GM18511 (cell line): ENCODE measurements at regions not wholly inside any gene's neighbourhood (a gene's known extent, or its start where the extent isn't known, plus 50 kb on each side); places are given as distances from the start of the nearest gene placed in this dataset.

Experiments used
- ATAC-seq: cut with Tn5 transposase; IDR thresholded peaks from one replicate; pipeline ENCODE4 v1.9.1; 2021; ENCODE audit warnings: mild to moderate bottlenecking, moderate library complexity; ENCODE audit not compliant: unreplicated experiment

DNA sequence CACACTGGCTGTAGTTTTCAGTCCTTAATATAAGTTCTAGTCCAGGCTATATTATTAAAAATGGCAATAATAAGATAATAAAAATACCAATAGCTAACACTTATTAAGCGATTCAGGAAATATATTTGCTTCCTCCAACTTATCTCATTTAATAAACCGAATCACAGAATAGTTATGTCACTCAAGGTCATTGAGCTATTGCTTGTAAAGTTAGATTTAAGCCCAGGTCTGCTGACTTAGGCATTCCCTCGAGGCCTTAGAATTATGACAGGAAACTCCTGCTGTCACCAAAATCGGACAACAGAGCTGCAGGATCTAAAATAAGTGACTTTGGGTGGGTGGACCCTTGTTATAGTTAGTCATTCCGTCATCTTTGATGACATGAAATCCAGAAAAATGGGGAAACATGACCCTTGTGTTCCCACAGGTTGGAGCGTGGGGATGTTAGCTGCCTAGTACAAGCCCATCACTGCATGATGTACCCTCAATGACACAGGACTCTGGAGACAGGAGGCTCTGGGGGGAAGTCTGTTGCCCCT is 181.3 kb upstream of the PHYHIPL start:
- ATAC-seq, result no peak

- ATAC-seq, result peak; percentile 34
These were observed 180.4 kb upstream of the PHYHIPL start for GRCh38 chr10:58996063-58996462.

- ATAC-seq, result no peak
These were observed 179.6 kb upstream of the PHYHIPL start for GRCh38 chr10:58996866-58997265.

- ATAC-seq, result no peak
These were observed 177.3 kb upstream of the PHYHIPL start for GRCh38 chr10:58998924-58999713.

DNA sequence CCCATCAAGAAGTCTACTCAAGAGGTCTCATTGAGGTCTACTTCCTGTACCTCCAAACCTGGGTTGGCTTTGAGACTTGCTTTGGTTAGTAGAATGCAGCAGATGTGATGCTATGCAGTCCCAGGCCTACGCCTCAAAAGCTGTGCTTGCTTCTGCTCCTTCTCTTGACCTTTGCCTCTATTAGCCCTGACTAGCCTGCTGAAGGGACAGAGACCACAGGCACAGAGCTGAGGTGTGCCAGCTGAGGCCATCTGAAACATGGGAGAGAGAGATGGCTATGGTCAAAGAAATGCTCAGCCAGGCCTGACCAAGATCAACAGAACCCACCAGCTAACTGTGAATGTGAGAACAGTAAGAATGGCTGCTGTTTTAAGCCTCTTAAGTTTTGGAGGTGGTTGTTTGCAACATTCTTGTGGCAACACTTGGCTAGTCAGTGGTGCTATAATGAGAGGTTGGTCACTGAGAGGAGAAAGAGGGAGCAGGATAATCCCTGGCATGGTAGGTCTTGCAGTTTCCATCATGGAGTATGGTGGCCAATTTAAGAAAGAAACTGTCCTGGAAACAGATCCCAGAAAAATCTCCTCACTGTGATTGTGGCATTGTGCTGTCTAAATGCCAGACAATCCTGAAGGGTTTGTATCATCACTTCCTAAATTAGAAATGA is 176.1 kb upstream of the PHYHIPL start:
- ATAC-seq, result no peak

DNA sequence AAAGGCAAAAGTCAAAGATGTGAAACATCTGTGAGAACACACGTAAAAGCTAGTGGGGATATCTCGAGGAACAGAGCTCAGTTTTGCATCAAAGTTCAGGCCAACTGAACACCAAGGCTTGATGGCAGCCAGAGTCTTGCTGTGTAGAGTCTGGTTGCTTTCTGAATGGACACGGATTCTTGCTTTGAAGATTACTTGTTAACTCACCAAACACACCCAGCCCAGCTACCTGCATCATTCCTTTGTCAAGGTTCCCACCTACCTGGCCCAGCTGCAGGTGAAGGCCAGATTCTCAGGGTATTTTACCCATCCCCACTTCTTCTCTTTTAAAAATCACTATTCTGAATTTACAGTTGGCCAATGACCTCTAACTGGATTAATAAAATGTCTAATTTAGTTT is 174.4 kb upstream of the PHYHIPL start:
- ATAC-seq, result no peak

DNA sequence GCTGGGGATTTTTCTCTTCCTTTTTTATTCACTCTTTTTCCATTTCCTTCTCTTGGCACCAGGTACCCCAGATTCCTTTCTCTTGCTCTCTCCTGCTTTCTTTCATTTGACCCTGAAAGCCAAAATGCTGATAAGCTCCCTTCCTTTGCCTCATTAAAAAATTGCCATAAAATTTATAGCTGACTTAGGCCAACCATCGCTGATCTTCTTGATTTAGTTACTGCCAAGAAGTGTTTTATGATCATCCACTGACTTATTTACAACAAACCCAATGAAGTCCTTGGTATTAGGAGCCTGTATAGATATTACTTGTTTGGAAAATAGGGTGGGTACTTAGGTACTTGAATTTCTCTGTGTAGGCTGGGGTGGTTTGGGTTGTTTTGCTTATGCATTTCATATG is 173.2 kb upstream of the PHYHIPL start:
- ATAC-seq, result no peak

DNA sequence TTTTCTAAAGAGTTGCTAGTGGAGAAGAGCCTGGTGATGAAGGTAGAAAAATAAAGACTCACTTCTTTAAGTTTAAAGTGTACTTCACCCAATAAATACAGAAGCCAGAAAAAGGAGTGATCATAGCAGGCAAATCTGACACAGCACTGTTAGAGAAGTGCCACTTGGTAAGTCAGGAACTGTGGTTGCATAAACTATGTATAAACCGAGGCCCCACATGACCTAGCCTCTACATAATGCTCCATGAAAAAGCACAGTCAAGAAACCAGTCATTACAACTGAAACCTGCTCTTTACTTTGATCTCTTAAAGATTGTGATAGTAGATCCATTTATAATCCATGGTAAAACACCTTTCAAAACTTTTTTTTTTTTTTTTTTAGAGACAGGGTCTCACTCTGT is 172.1 kb upstream of the PHYHIPL start:
- no peak for ATAC-seq

DNA sequence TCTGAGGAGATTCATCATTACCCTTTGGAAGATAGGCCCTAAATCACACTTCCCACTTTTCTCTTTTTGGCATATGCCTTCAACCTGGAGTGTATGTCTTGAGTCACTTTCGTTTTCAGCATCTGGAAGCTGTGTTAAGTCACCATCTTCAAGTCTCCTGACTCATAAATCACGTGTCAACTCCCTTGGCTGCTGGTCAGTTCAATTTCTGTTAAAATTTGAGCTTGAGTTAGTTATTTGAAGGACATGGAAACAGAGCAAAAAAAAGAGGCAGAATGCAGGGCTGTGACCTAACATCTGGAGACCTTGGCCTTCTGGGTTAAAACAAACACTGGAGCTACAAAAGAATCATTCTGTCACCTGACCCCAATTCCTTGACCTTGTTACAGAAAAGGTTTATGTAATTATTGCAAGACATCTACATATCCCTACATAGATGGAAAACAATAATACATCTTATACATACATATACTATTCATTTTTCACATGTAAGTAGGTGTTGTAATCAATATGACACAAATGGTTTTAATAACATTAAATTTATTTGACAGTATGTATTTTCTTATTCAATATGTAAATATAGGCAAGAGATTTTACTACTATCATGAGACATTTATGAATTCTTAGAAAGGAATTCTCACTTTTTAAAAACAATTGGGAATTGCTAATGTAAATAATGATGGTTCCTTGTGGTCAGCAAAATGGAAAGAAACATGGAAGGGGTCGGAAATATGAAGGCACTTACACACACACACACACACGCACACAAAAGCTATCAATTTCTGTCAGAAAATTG is 169.7 kb upstream of the PHYHIPL start:
- peak; percentile 49 for ATAC-seq

- ATAC-seq, result peak; percentile 57
These were observed 169.0 kb upstream of the PHYHIPL start for GRCh38 chr10:59007307-59008025.

- ATAC-seq, result no peak
These were observed 168.0 kb upstream of the PHYHIPL start for GRCh38 chr10:59008452-59008851.

GRCh38 chr10:59011972-59012632 is 164.3 kb upstream of the PHYHIPL start:
- ATAC-seq, result no peak

DNA sequence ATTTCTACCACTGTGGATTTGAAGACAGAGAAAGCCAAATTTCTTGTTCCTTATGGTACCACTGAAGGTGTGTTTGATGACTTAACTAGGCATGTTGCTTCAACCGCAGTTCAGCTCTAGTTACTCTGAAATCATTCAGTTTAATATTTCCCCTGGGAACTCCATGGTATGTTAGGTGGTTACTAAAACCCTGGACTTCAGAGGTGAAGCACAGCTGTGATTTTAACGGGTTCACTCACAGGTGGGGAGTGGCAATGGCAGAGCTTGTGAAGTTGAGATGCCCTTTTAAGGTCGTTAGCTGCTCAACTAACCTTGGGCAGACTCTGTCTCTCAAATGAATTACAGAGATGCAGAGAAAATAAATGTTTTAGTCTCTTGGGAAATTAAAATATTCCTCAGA is 163.6 kb upstream of the PHYHIPL start:
- ATAC-seq, result no peak

GRCh38 chr10:59016043-59016442 is 160.4 kb upstream of the PHYHIPL start:
- no peak for ATAC-seq

DNA sequence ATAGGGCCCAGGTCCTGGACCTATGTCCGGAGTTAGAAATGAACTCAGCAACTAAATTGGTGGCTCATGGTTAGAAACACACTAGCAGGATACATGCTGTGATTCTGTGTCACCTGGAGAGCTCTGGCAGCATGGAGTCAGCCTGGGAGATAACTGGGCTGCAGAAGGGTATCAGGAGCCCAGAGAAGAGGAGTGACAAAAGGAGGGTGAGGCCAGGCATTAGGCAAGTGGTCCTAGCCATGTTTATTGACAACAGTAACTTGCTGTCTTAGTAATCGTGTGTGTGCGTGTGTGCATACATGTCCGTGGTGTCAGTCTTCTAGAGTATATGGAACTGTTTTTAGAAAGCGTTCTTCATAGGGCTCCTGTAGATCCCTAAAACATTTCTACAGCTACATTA is 157.5 kb upstream of the PHYHIPL start:
- no peak for ATAC-seq

- ATAC-seq, result no peak
These were observed 156.8 kb upstream of the PHYHIPL start for GRCh38 chr10:59019603-59020002.

DNA sequence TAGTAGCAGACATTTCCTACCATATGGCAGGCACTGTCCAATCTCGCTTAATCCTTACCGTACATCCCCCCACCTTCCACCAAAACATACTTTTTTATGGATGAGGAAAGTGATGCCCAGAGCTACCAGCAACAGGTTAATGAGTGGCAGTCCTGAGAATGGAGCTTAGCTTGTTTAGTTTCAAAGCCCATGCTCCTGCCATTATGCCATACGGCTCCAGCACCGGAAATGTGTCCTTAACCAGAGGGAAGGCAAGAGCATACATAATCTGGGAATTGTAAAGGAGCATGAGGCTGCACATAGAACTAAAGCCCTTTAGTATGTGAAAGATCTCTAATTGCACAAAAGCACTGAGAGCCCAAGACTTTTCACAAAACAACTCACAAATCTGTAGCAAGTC is 155.9 kb upstream of the PHYHIPL start:
- ATAC-seq, result no peak

DNA sequence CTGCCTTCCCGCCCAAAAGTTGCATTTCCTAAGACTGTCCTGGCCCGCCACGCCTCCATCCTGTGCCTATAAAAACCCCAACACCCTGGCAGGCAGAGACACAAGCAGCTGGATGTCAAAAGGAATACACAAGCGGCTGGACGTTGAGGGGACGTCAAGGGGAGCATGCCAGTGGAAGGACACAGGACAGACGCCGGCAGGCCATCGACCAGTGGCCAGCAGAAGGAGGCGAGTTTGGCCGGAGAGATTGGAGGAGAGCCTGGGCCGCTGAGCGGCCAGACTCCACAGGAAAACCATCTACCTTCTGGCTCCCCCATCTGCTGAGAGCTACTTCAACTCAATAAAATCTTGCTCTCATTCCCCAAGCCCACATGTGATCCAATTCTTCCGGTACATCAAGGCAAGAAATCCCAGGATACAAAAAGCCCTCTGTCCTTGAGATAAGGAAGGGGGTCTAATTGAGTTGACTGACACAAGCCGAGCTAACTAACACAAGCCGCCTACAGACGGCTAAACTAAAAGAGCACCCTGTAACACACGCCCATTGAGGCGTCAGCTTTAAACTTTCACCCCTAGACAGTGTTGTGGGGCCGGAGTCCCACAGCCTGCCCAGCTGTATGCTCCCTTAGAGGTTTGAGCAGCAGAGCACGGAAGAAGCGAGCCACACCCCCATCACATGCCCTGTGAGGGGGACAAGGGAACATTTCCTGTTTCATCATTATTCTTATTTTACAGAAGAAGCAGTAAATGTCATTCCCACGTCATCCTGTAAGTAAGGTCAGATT is 150.3 kb upstream of the PHYHIPL start:
- no peak for ATAC-seq

GRCh38 chr10:59027975-59028655 is 148.3 kb upstream of the PHYHIPL start:
- no peak for ATAC-seq
